PC-3 (cell line): ENCODE measurements at regions not wholly inside any gene's neighbourhood (a gene's known extent, or its start where the extent isn't known, plus 50 kb on each side); places are given as distances from the start of the nearest gene placed in this dataset.

ENCODE experiments used
- ATAC-seq: fragments of 200-7000 bp; cut with Tn5 transposase; 2 replicates; pipeline ENCODE4 v1.9.1; 2020; ENCODE audit warnings: mild to moderate bottlenecking, moderate library complexity
- BruUV-seq: library from RNA; stranded (reverse); fragments of 400-500 nt; replicated peaks from 2 replicates; lab custom pipeline; 2021; lab: Mats Ljungman, UMichigan
- CTCF ChIA-PET: fragments of 300-600 bp; sonication (Branson Sonifier 250); formaldehyde crosslinking; loops from one replicate; lab custom pipeline; 2022; ENCODE audit warnings: antibody characterized with exemption; lab: Charles Lee
- POLR2A ChIA-PET: fragments of 300-600 bp; sonication (Branson Sonifier 250); formaldehyde crosslinking; loops from one replicate; lab custom pipeline; 2022; ENCODE audit warnings: antibody characterized with exemption; ENCODE audit not compliant: unreplicated experiment; lab: Charles Lee
- DNase-seq: peaks from one replicate; pipeline ENCODE4 v3.0.0-alpha.2; 2015
- H2AFZ ChIP-seq: fragments of 300-600 bp; sonication (generic); 2 replicates; pipeline ENCODE4 v1.6.0; 2016; ENCODE audit warnings: antibody characterized with exemption, low read length
- H3F3A ChIP-seq: fragments of 300-600 bp; sonication (generic); one replicate; pipeline ENCODE4 v1.6.0; 2017; ENCODE audit warnings: antibody characterized with exemption, low read length, control low read depth, mild to moderate bottlenecking; ENCODE audit not compliant: unreplicated experiment
- H3K27ac ChIP-seq: fragments of 300-600 bp; sonication (generic); 2 replicates; pipeline ENCODE4 v1.5.1; 2016; ENCODE audit warnings: mild to moderate bottlenecking, low read length
- H3K27me3 ChIP-seq: fragments of 300-600 bp; sonication (generic); 2 replicates; pipeline ENCODE4 v1.6.1; 2016; ENCODE audit warnings: low read length, mixed read lengths
- H3K36me3 ChIP-seq: fragments of 300-600 bp; sonication (generic); 2 replicates; pipeline ENCODE4 v1.6.1; 2016; ENCODE audit warnings: low read depth, mixed run types, low read length, mixed read lengths
- H3K4me1 ChIP-seq: fragments of 300-600 bp; sonication (generic); 2 replicates; pipeline ENCODE4 v1.5.1; 2016; ENCODE audit warnings: low read length; ENCODE audit not compliant: insufficient read depth
- H3K4me2 ChIP-seq: fragments of 300-600 bp; sonication (generic); 2 replicates; pipeline ENCODE4 v1.6.0; 2016; ENCODE audit warnings: low read length
- H3K4me3 ChIP-seq: fragments of 300-600 bp; sonication (generic); 2 replicates; pipeline ENCODE4 v1.5.1; 2016; ENCODE audit warnings: mild to moderate bottlenecking, low read length, mixed read lengths
- H3K79me2 ChIP-seq: fragments of 300-600 bp; sonication (generic); 2 replicates; pipeline ENCODE4 v1.6.1; 2017; ENCODE audit warnings: low read length, mixed read lengths
- H3K9ac ChIP-seq: fragments of 300-600 bp; sonication (generic); 2 replicates; pipeline ENCODE4 v1.6.0; 2016; ENCODE audit warnings: mild to moderate bottlenecking, low read length
- H3K9me2 ChIP-seq: fragments of 300-600 bp; sonication (generic); replicated peaks from 2 replicates; pipeline ENCODE4 v1.6.1; 2016; ENCODE audit warnings: mixed run types, low read length, mixed read lengths
- H3K9me3 ChIP-seq: fragments of 300-600 bp; sonication (generic); 2 replicates; pipeline ENCODE4 v1.6.1; 2016; ENCODE audit warnings: low read length, mixed read lengths
- H4K20me1 ChIP-seq: fragments of 300-600 bp; sonication (generic); 2 replicates; pipeline ENCODE4 v1.6.1; 2016; ENCODE audit warnings: low read length, mixed read lengths
- CTCF ChIP-seq: fragments of 300-600 bp; sonication (generic); conservative IDR thresholded peaks from 2 replicates; pipeline ENCODE4 v1.5.1; 2017; ENCODE audit warnings: antibody characterized with exemption, low read depth, mild to moderate bottlenecking, low read length
- EZH2 ChIP-seq: fragments of 300-600 bp; sonication (generic); IDR thresholded peaks from one replicate; pipeline ENCODE4 v1.6.1; 2017; ENCODE audit warnings: antibody characterized with exemption, mild to moderate bottlenecking, low read length; ENCODE audit not compliant: unreplicated experiment
- EZH2phosphoT487 ChIP-seq: fragments of 300-600 bp; sonication (generic); IDR thresholded peaks from 2 replicates; pipeline ENCODE4 v1.6.1; 2018; ENCODE audit warnings: mild to moderate bottlenecking, antibody characterized with exemption, low read length, borderline replicate concordance
- intact Hi-C: fragments of 100-400 bp; cut with micrococcal nuclease; formaldehyde crosslinking; loops from 2 replicates; pipeline ENCODE4 v1.9.0; 2023

- Histone ChIP-seq H3K9me3 (peaks cover 13% of the 10 kb centered on the region), H3K4me1 (no peaks in the 10 kb centered on the region), H3K9me2 (no peaks in the 10 kb centered on the region), H3K27ac (no peak overlapping the region), H3K9ac (no peak overlapping the region), H3K27me3 (no peaks in the 10 kb centered on the region), H3F3A (no peaks in the 10 kb centered on the region), H3K79me2 (no peaks in the 10 kb centered on the region), H3K36me3 (peaks cover 9% of the 10 kb centered on the region; the same call in 1 of the 2 replicates), H2AFZ (no peak overlapping the region), H4K20me1 (no peaks in the 10 kb centered on the region), H3K4me3 (no peak overlapping the region), H3K4me2 (no peak overlapping the region)
- intact Hi-C loops, result no loop called here
- POLR2A ChIA-PET, result no interaction called here
- CTCF ChIA-PET, result no interaction called here
- no peak for DNase-seq
- TF ChIP-seq EZH2phosphoT487 (no peak), EZH2 (no peak), CTCF (no peak)
- no TSS peak for BruUV-seq
- ATAC-seq, result no peak
Measured at GRCh38 chr11:70746351-70746750, 348.0 kb downstream of the CTTN start.

- H3K9ac ChIP-seq, result no peak overlapping the region
- DNase-seq (no peak), ATAC-seq (no peak; the same call in 1 of the 2 replicates)
- BruUV-seq, result no TSS peak
- H3K9me3 ChIP-seq, result peaks cover 16% of the 10 kb centered on the region
- no peaks in the 10 kb centered on the region for H3K4me1 ChIP-seq
- H3K9me2 ChIP-seq, result no peaks in the 10 kb centered on the region
- no peak overlapping the region for H3K4me2 ChIP-seq
- CTCF ChIA-PET, result no interaction called here
- H3F3A ChIP-seq, result no peaks in the 10 kb centered on the region
- no peaks in the 10 kb centered on the region for H4K20me1 ChIP-seq
- intact Hi-C loops, result no loop called here
- H2AFZ ChIP-seq, result no peak overlapping the region
- peaks cover 9% of the 10 kb centered on the region; the same call in 1 of the 2 replicates for H3K36me3 ChIP-seq
- no peak overlapping the region for H3K27ac ChIP-seq
- no peaks in the 10 kb centered on the region for H3K79me2 ChIP-seq
- POLR2A ChIA-PET, result no interaction called here
- no peaks in the 10 kb centered on the region for H3K27me3 ChIP-seq
- no peak overlapping the region for H3K4me3 ChIP-seq
- no peak for TF ChIP-seq EZH2phosphoT487
- no peak for TF ChIP-seq EZH2
- TF ChIP-seq CTCF, result no peak
Measured at GRCh38 chr11:70747285-70747684, 349.0 kb downstream of the CTTN start.

GRCh38 chr11:70747921-70748320 lies 349.6 kb downstream of the CTTN start:
- no peak overlapping the region for H3K4me2 ChIP-seq
- no TSS peak for BruUV-seq
- CTCF ChIA-PET, result no interaction called here

More at GRCh38 chr11:70747921-70748320, 349.6 kb downstream of the CTTN start:
- no peak overlapping the region for H2AFZ ChIP-seq
- ATAC-seq (no peak), DNase-seq (no peak)
- no peak overlapping the region for H3K9ac ChIP-seq
- POLR2A ChIA-PET, result no interaction called here
- no peak overlapping the region for H3K27ac ChIP-seq
- intact Hi-C loops, result no loop called here
- H3K4me1 ChIP-seq, result no peaks in the 10 kb centered on the region
- no peaks in the 10 kb centered on the region for H4K20me1 ChIP-seq
- peaks cover 16% of the 10 kb centered on the region for H3K9me3 ChIP-seq
- no peak overlapping the region for H3K4me3 ChIP-seq
- no peaks in the 10 kb centered on the region for H3K27me3 ChIP-seq
- no peaks in the 10 kb centered on the region for H3K79me2 ChIP-seq
- TF ChIP-seq CTCF (no peak), EZH2 (no peak), EZH2phosphoT487 (no peak)
- H3K9me2 ChIP-seq, result no peaks in the 10 kb centered on the region
- H3F3A ChIP-seq, result no peaks in the 10 kb centered on the region
- H3K36me3 ChIP-seq, result peaks cover 9% of the 10 kb centered on the region; the same call in 1 of the 2 replicates
